ENCODE measurements at regions not wholly inside any gene's neighbourhood (a gene's known extent, or its start where the extent isn't known, plus 50 kb on each side); places are given as distances from the start of the nearest gene placed in this dataset.
"Not testable (repeated sequence)": the region's sequence is repeated elsewhere in the genome, so short reads cannot be mapped to it uniquely, and the experiment has no call there.

GRCh38 chr5:60517850-60518249, 182.1 kb downstream of the DEPDC1B start:
- no peak for DNase-seq (ENCODE audit: low read depth in 2 of 2)

DNA sequence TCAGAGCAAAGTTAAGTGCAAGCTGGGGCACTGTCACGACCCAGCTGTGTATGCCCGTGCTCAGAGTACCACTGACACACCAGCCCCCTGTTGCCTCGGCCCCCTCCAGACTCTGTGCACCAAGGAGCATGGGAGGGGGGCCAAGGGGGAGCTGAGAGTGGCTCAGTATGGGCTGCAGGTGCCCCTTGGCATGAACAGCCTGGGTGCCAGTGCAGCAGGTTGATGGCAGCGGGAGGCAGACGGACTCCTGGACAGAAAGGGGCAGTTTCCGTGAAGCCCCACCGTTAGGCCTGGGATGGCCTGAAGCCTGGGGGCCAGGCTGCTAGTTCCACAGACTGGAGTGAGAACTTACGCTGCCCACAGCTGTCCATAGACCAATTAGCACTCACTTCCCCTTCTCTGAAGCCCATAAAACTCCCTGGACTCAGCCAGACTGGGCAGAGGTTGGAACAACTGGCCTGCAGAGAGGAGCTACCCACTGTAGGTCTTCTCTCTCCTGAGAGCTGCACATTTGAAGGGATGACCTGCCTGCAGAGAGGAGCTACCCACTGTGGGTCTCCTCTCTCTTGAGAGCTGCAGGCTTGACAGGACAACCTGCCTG, 182.8 kb downstream of the DEPDC1B start:
- DNase-seq (ENCODE audit: low read depth in 2 of 2) = no peak

DNA sequence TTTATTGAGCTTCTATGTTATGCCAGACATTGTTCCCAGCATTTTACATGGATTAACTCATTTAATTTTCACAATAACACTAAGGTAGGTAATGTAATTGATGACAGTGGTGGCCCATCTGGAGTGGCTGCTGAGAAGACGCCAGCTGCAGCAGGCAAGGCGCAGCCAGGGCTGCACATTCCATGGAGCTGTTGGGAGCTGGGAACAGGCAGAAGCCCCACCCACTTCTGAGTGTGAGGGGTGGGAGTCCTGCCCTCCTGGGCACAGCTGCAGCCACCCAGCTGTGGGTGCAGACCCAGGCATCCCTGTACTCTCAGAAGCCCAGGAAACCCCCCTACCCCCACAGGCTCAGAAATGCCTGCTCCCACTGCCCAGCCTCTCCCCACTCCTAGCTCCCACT, 183.3 kb downstream of the DEPDC1B start:
- no peak for DNase-seq (ENCODE audit: low read depth in 2 of 2)

DNA sequence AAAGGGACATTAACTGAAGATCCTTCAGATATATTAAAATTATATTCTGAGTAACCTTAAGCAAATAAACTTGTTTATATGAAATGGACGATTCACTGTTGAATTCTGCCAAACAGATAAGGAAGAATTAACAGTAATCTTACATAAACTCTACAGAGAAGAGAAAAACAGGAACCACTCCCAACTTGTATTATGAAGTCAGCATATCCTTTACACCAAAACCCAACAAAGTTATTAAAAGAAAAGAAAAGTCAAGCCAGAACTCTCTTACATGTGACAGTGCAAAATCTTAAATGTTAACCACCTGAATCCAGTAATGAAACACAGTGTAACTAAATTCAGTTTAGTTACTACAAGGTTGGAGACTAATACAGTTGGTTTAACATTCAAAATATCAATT, 185.8 kb downstream of the DEPDC1B start:
- no peak for DNase-seq (ENCODE audit: low read depth in 2 of 2)

DNA sequence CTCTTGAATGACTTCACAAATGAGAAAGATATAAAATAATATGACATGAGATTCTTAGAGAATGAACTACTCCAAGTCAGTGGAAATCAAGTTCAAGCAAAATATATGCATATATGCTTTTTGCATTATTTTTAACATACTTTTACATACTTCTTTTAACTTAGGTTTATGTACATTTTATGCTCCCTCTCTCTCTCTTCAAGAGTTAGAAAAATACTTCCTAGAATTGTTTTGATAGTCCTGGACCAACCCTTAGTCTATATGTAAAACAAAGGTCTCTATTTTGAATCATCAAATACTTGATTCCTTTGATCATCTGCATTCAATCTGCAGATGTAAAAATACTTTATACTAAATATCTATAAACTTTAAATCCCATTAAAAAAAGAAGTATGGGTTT, 187.8 kb downstream of the DEPDC1B start:
- no peak for DNase-seq (ENCODE audit: low read depth in 2 of 2)

DNA sequence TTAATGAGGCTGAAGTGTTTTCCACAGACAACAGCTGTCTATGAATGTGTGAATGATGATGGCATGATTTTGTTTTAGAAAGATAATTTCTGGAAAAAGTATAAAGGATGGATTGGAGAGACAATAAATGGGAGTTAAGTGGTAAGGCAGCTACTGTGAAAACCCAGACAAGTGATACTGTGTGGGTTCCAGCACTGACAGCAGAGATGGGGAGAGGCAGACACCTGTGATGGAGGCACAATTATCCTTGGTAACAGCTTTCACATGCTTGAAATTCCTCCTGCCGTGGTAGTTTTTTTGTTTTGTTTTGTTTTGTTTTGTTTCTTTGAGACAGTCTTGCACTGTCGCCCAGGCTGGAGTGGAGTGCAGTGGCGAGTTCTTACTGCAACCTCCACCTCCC, 189.3 kb downstream of the DEPDC1B start:
- no peak for DNase-seq (ENCODE audit: low read depth in 2 of 2)

- DNase-seq (ENCODE audit: low read depth in 2 of 2) = no peak
Observed at GRCh38 chr5:60510049-60510448, 189.9 kb downstream of the DEPDC1B start.

DNA sequence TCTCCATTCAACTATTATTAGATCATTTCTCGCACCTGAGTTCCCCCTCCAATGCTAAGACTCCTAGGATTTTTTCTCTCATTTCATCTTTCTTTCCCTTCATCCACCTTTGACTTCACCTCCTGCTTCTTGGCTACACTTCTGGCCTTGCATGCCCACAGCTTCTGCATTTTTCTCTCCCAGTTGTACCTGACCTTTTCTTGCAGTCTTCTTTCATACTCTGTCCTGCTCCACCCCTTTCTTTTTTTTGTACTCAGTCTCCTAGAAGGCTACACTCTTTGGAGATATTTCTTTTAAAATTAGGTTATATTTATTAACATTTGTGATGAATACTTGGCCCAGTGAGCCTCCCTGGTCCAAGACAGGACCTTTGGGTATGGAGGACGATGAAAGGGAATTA, 190.4 kb downstream of the DEPDC1B start:
- no peak for DNase-seq (ENCODE audit: low read depth in 2 of 2)

- DNase-seq (ENCODE audit: low read depth in 2 of 2) = no peak
Observed at GRCh38 chr5:60507687-60508086, 192.3 kb downstream of the DEPDC1B start.

DNA sequence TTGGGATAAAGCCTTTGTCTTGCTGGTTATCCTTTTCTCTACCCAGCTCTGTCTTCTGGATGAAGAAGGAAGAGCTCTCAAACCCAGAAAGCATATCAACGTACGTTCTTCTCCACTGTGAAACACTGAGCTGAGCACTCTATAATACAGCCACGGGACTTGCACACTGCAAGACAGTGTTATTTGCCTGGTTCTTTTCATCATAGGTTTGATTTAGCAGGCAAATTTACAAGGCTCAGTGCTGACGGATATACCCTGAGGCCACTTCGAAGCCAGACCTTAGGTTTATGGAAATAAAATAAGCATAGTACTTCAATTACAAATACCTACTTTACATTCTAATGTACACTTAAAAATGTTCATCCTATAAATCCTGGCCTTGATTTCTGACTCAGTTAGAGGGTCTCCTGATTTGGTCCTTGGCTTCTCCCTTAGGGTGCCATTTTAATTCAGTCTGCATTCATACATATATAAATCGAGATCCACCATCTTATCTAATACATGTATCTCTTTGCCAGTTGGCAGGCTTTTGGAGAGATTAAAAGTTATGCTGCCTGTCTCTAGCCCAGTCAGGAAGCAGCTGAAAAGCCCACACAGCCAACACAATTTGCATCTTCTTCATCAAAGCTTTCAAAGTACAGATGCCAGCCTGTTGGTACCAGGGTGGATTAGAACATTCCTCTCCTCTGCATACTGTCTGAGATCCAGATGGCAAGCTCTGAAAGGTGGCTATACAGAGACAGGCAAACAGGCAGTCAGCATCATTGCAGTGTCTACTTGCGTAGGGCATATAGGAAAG, 194.4 kb downstream of the DEPDC1B start:
- no peak for DNase-seq (ENCODE audit: low read depth in 2 of 2)

GRCh38 chr5:60504342-60504741, 195.6 kb downstream of the DEPDC1B start:
- DNase-seq (ENCODE audit: low read depth in 2 of 2) = no peak

- DNase-seq (ENCODE audit: low read depth in 2 of 2) = no peak
Observed at GRCh38 chr5:60503771-60504170, 196.2 kb downstream of the DEPDC1B start.

DNA sequence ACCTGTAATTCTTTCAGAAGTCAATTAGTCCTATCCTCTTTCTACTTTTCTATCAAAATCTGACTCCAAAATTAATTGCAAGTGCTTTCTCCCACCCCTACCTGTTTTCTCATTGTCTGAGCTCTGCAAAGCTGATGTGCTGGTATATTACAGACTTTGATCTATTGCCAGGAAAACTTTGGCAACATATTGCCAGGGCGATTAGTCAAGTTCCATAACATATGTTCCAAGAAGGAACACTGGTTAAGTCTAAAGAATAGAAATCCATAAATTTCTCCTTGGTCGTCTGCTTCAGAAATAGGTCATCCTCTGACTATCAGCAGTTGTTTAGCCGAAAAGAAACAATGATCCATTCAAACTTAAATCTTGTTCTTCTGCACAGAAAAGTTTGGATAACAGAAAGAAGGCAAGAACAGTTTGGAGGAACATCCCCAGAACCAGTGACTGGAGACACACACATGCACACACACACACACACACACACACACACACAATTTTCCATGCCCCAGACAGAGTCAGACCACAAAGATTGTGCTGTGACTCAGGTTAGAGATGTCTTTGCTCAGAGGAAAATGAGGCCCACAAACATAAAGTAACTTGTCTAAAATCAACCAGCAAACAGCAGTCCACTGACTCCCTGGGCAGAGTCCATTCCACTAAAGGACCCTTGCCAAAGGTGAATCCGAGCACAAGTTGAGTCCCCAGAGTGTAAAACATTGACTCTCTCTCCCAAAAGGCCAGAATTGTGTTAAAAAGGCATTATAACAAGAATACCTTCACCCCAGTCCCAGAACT, 202.1 kb downstream of the DEPDC1B start:
- DNase-seq (ENCODE audit: low read depth in 2 of 2) = no peak

- DNase-seq (ENCODE audit: low read depth in 2 of 2) = no peak
Observed at GRCh38 chr5:60495644-60496520, 204.1 kb downstream of the DEPDC1B start.

DNA sequence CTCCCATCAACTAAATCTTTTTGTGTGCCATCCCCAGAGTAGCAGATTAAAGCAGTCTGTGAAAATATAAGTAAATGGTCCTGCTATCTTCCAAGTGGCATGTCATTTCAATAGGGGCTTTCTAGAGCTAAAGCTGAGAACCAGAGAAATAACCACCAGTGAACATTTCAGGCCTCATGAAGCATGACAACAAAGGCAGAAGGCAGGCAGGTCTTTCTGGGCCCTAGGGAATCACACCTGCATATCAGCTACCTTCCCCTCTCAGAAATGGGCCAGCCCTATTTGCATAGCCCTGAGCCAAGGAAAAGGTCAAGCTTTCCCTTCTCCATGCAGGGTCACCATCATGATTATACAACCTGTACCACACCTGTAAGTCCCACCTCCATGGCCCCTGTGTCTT, 205.3 kb downstream of the DEPDC1B start:
- no peak for DNase-seq (ENCODE audit: low read depth in 2 of 2)

- DNase-seq (ENCODE audit: low read depth in 2 of 2) = no peak
Observed at GRCh38 chr5:60494144-60494543, 205.8 kb downstream of the DEPDC1B start.

DNA sequence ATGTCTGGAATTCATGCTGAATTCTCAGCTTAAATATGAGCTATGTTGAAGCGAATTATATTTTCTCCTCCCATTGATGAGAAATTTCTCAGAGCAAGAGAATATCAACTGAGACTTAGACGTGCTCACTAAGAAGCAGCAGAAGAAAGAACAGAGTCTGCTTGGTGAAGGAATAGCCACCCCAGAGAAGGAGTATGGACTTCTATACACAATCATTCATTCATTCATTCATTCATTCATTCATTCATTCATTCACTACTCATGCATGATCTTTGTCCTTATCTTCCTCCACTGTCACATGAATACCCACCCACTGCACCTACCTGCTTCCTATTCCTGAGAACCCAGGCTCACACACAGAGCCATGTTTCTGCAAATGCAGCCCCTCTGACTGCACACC, 206.6 kb downstream of the DEPDC1B start:
- DNase-seq (ENCODE audit: low read depth in 2 of 2) = no peak

DNA sequence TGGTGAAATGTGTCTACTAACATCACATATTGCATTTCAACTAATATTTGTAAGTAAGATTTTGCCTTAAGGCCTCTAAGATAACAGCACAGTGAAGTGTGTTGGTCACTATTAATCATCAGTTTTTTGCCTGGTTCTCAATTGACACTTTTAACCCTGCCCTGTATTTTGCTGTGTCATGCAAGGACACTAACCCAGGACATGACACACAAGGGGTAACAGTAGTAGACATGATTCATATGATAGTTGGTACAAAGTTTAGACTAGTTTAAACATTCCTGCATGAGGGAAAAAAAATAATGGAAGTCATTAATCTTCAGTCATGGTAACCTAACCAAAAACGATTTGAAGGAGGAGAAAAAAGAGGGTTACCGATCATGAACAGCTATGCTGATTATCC, 207.0 kb downstream of the DEPDC1B start:
- DNase-seq (ENCODE audit: low read depth in 2 of 2) = no peak

GRCh38 chr5:60492358-60492757, 207.6 kb downstream of the DEPDC1B start:
- DNase-seq (ENCODE audit: low read depth in 2 of 2) = not testable (repeated sequence)

- DNase-seq (ENCODE audit: low read depth in 2 of 2) = no peak
Observed at GRCh38 chr5:60490597-60491166, 209.3 kb downstream of the DEPDC1B start.

- DNase-seq (ENCODE audit: low read depth in 2 of 2) = no peak
Observed at GRCh38 chr5:60489856-60490255, 210.1 kb downstream of the DEPDC1B start.
